Spleen (tissue), 7 donors: ENCODE measurements at regions not wholly inside any gene's neighbourhood (a gene's known extent, or its start where the extent isn't known, plus 50 kb on each side); places are given as distances from the start of the nearest gene placed in this dataset.

Experiments used
- CTCF ChIP-seq, 11 experiments: fragments of 200-600 bp in 7 of 11; fragments of 450-650 bp in 4 of 11; sonication (generic) in 4 of 11; IDR thresholded peaks in 8 of 11; conservative IDR thresholded peaks in 3 of 11; 1 replicate in 7 of 11; 2 replicates in 4 of 11; pipeline versions ENCODE4 v1.4.0 to v1.8.0; 2016 to 2021; ENCODE audit warnings: antibody characterized with exemption in 11 of 11, inconsistent platforms in 4 of 11, mild to moderate bottlenecking in 1 of 11
- POLR2A ChIP-seq, 3 donors: fragments of 450-650 bp; IDR thresholded peaks; one replicate each; pipeline ENCODE4 v1.5.1; 2017; ENCODE audit warnings: antibody characterized with exemption in 3 of 3, mild to moderate bottlenecking in 1 of 3
- POLR2AphosphoS5 ChIP-seq, 3 donors: sonication (generic); formaldehyde crosslinking; IDR thresholded peaks; one replicate each; pipeline ENCODE4 v1.5.1; 2017; ENCODE audit warnings: antibody characterized with exemption in 3 of 3
- donor health status: DM: no; HTN: no; CAD: no; lungs with moderate emphysema.
- donor health status: DM: no; HTN: no; CAD: no.
- donor health status: DM: no; HTN: no; CAD: no.

- TF ChIP-seq CTCF (IDR thresholded peaks at IDR 0.05 in 8 of 11, conservative IDR thresholded peaks at IDR 0.05 in 3 of 11) (no peak), POLR2A (IDR thresholded peaks at IDR 0.05) (no peak), POLR2AphosphoS5 (IDR thresholded peaks at IDR 0.05) (no peak)
Observed at GRCh38 chr4:176883108-176883550, 90.4 kb upstream of the VEGFC start.
